Thoracic aorta (tissue), 2 donors: ENCODE measurements at regions not wholly inside any gene's neighbourhood (a gene's known extent, or its start where the extent isn't known, plus 50 kb on each side); places are given as distances from the start of the nearest gene placed in this dataset.

ENCODE experiments used
- ATAC-seq: fragments of 150-250 bp; one replicate; pipeline ENCODE4 v1.8.0; 2017; ENCODE audit warnings: low read depth; ENCODE audit not compliant: insufficient number of reproducible peaks, low FRiP score
- DNase-seq: peaks from one replicate; pipeline ENCODE4 v3.0.0-alpha.2; 2020; ENCODE audit warnings: low spot score
- H3K27ac ChIP-seq, 2 donors: fragments of 200-600 bp; sonication (generic); 1 replicate in 1 of 2; 2 replicates in 1 of 2; pipeline ENCODE4 v1.5.1; 2016; ENCODE audit warnings: mild to moderate bottlenecking in 2 of 2, moderate library complexity in 2 of 2
- H3K27me3 ChIP-seq: fragments of 200-600 bp; sonication (generic); replicated peaks from 2 replicates; pipeline ENCODE4 v1.6.0; 2016; ENCODE audit warnings: mild to moderate bottlenecking; ENCODE audit not compliant: insufficient read depth
- H3K36me3 ChIP-seq: fragments of 200-600 bp; sonication (generic); one replicate; pipeline ENCODE4 v1.5.1; 2016
- H3K4me1 ChIP-seq, 2 donors: fragments of 200-600 bp; sonication (generic); 1 replicate in 1 of 2; 2 replicates in 1 of 2; pipeline versions ENCODE4 v1.5.1 to v1.6.0; 2016; ENCODE audit warnings: low read depth in 2 of 2, mild to moderate bottlenecking in 1 of 2; ENCODE audit not compliant: control insufficient read depth in 1 of 2
- H3K4me3 ChIP-seq: fragments of 200-600 bp; sonication (generic); 2 replicates; pipeline ENCODE4 v1.5.1; 2016; ENCODE audit warnings: mild to moderate bottlenecking
- H3K9me3 ChIP-seq: fragments of 200-600 bp; sonication (generic); 2 replicates; pipeline ENCODE4 v1.5.1; 2016
- CTCF ChIP-seq: fragments of 200-600 bp; sonication (generic); IDR thresholded peaks from one replicate; pipeline ENCODE4 v1.5.1; 2019; ENCODE audit warnings: antibody characterized with exemption

GRCh38 chr9:28834156-28834555 is 1260.9 kb upstream of the C9orf72 start:
- DNase-seq (no peak), ATAC-seq (no peak)
- Histone ChIP-seq H3K27me3 (no peaks in the 10 kb centered on the region), H3K36me3 (no peaks in the 10 kb centered on the region), H3K27ac (no peak overlapping the region), H3K4me3 (no peak overlapping the region), H3K9me3 (no peaks in the 10 kb centered on the region), H3K4me1 (no peaks in the 10 kb centered on the region)
- no peak for TF ChIP-seq CTCF

DNA sequence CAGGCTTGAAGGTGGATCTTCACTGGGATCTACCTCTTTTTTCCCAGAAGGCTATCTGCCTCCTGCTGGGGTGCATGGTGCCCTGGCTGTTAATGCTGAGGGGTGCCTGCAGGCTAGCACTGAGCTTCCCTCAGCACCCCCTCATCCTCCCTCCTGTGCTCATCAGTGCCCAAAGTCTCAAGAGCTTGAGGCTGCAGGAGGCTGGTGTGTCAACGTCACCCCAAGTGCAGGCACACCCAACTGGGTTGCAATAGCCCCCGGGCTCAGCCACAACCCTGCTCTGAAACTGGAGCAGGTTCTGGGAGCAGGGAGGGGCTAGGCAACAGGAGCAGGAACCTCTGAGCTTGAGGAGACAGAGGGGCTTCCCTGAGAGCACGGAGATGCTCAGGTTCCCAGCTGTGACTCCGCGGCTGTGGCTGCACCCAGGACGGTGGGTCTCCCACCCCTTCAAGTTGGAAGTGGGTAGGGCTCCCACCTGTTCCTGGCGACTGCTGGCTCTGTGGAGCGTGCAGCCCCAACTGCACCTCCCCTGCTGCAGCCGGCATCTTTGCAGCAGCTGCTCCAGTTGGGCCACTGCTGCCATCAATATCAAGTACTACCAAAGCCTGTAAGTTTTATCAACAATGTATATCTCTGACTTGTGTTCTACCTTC is 1266.6 kb upstream of the C9orf72 start:
- no peak overlapping the region for H3K27ac ChIP-seq
- no peak overlapping the region for H3K4me3 ChIP-seq
- no peaks in the 10 kb centered on the region for H3K27me3 ChIP-seq
- DNase-seq (no peak), ATAC-seq (no peak)
- no peaks in the 10 kb centered on the region for H3K9me3 ChIP-seq
- H3K4me1 ChIP-seq: no peaks in the 10 kb centered on the region
- TF ChIP-seq CTCF: no peak
- no peaks in the 10 kb centered on the region for H3K36me3 ChIP-seq

DNA sequence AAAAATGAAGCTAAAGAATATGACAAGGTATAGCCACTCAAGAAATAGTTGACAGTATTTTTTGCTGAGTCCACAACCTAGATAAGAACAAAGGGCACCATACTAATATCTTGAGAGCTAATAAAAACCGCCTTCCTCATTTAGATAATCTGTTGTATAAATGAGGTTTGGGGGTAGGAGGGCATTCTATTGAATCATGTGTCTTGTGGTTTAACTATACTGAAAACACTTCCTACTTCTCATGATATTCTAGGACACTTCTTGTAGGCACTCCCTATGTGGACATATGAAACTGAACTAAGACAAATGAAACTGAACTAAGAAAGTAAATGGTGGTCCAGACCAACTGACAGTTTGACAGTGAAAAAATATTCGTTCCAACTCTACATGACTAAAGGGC is 1268.5 kb upstream of the C9orf72 start:
- Histone ChIP-seq H3K36me3 (no peaks in the 10 kb centered on the region), H3K4me1 (no peaks in the 10 kb centered on the region), H3K27me3 (no peaks in the 10 kb centered on the region), H3K4me3 (no peak overlapping the region), H3K9me3 (no peaks in the 10 kb centered on the region), H3K27ac (no peak overlapping the region)
- TF ChIP-seq CTCF: no peak
- no peak for ATAC-seq
- no peak for DNase-seq

DNA sequence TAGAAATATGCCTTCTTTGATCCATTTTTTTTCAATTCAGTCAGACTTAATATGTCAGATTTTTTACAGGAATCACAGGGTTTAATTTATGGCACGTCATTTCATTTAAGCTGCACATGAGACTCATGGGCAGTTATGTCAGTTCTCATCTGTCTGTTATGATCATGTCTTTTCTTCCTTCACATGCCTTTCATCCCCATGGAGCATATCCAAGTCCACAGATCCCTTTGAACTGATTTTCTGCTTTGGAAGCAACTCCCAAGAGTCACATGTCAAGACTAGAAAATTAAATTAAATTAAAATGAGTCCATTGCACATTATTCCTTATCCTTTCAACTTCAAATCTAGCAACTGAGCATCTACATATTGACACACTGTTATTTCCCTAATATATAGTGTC is 1274.0 kb upstream of the C9orf72 start:
- no peak for TF ChIP-seq CTCF

DNA sequence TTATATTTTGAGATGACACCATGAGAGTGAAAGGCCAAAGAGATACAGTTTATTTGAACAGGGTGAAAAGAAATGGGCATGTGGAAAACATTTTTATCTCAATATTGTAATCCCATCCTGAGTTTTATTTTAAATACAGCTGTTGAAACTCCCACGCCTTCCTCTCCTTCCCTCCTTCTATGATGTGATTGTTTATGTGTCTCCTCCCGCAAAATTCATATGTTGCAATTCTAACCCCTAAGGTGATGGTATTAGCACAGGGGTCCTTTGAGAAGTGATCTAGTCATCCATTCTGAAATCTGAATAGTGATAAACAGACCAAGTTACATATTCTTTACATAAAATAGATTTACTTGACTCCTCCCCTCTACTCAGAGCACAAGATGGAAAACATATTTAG is 1275.4 kb upstream of the C9orf72 start:
- TF ChIP-seq CTCF: no peak
- no peak for DNase-seq

More for the DNA sequence above, 1274.0 kb upstream of the C9orf72 start:
- no peak overlapping the region for H3K27ac ChIP-seq
- H3K4me1 ChIP-seq: no peaks in the 10 kb centered on the region
- no peak for DNase-seq
- H3K9me3 ChIP-seq: no peaks in the 10 kb centered on the region
- ATAC-seq: no peak
- no peaks in the 10 kb centered on the region for H3K36me3 ChIP-seq
- no peaks in the 10 kb centered on the region for H3K27me3 ChIP-seq
- no peak overlapping the region for H3K4me3 ChIP-seq

More for the DNA sequence above, 1275.4 kb upstream of the C9orf72 start:
- no peaks in the 10 kb centered on the region for H3K4me1 ChIP-seq
- H3K9me3 ChIP-seq: no peaks in the 10 kb centered on the region
- H3K27me3 ChIP-seq: no peaks in the 10 kb centered on the region
- ATAC-seq: no peak
- no peak overlapping the region for H3K4me3 ChIP-seq
- H3K36me3 ChIP-seq: no peaks in the 10 kb centered on the region
- H3K27ac ChIP-seq: no peak overlapping the region
